Activated CD4-positive, alpha-beta T cell treated with anti-CD3 and anti-CD28 coated beads, Interleukin-2, amount 50 U/mL, for 24 hours (primary cell): ENCODE measurements at regions not wholly inside any gene's neighbourhood (a gene's known extent, or its start where the extent isn't known, plus 50 kb on each side); places are given as distances from the start of the nearest gene placed in this dataset.

Experiments
- DNase-seq, 2 donors: peaks; one replicate each; pipeline ENCODE4 v3.0.0-alpha.2; 2020; ENCODE audit warnings: low read depth in 1 of 2, low spot score in 1 of 2

DNA sequence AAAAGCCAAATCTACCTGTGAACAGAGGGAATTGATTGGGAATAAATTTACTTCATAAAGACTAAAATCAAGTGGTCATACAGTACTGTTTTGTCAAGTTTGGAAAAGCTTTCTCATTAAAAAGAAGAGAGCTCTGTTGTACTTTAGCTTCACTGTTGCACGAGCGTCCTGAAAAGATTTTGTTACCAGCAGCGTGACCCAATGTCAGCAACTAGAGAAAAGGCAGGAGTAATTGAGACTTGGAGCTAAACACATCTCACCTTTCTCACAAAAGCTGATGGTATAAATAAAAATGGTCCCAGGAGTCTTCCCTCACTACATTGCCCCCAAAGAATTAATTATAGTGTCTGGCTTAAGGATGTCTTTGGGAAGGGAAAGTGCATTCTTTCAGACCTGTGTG lies 613.7 kb downstream of the OLFM4 start:
- no peak for DNase-seq

- no peak for DNase-seq
These were observed 620.1 kb downstream of the OLFM4 start for GRCh38 chr13:53648673-53649072.

- DNase-seq: no peak
These were observed 643.4 kb downstream of the OLFM4 start for GRCh38 chr13:53672005-53672404.

GRCh38 chr13:53683146-53683545 lies 654.5 kb downstream of the OLFM4 start:
- DNase-seq: no peak

DNA sequence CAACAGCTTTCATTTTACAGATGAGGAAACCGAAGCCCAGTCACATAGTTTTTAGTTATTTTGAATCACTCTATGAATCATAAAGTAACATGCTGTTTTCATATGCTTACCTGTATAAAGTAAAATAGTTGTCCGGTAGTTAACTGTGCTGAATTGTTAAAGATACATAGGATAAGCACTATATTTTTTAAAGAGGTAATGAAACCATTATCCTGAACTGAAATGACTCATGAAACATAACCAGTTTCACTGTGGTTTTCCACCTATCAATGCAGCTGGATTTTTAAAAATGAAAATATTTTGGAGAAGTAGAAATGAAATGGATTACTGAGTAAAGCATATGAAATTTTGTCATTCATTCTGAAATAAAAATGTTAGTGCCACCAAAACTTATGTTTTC lies 655.0 kb downstream of the OLFM4 start:
- no peak for DNase-seq

GRCh38 chr13:53691417-53691816 lies 662.8 kb downstream of the OLFM4 start:
- no peak for DNase-seq

GRCh38 chr13:53694814-53695532 lies 666.4 kb downstream of the OLFM4 start:
- no peak for DNase-seq

- no peak for DNase-seq
These were observed 674.9 kb downstream of the OLFM4 start for GRCh38 chr13:53703371-53704080.

GRCh38 chr13:53719281-53719680 lies 690.7 kb downstream of the OLFM4 start:
- DNase-seq: no peak

DNA sequence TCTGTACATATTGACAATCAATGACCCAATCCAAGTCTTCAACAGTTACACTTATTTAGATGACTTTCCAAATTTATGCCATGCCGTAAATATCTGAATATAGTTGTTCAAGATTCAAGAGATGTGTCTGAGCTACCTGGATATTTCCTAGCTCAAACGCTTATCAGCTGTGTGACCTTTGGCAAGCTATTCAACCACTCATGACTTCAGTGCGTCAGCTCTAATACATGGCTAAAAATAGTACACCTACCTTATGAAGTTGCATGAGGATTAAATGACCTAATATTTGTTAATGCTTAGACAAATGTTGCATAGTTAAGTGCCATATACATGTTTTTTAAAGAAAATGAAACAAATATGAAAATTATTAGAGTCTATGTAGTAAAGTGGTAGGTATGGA lies 704.1 kb downstream of the OLFM4 start:
- no peak for DNase-seq

DNA sequence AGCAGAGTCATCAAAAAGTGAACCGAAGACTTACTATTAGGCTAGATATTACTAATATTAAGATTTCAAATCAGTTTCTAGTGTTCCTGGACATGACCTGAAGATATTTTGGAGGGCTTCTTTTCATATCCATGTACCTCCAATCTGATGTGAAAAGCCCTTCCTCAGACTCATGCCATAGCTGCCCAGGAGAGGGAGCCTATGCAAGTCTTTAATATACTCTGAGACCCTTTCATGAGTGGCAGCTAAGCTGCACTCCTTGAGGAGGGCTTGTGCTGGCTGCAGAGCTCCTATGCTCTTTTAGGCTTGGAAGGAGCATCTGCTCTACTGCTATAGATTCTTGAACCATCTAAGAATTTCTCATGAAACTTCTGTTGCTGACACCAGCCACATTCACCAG lies 715.3 kb downstream of the OLFM4 start:
- no peak for DNase-seq

- DNase-seq: no peak
These were observed 719.2 kb downstream of the OLFM4 start for GRCh38 chr13:53747825-53748224.

DNA sequence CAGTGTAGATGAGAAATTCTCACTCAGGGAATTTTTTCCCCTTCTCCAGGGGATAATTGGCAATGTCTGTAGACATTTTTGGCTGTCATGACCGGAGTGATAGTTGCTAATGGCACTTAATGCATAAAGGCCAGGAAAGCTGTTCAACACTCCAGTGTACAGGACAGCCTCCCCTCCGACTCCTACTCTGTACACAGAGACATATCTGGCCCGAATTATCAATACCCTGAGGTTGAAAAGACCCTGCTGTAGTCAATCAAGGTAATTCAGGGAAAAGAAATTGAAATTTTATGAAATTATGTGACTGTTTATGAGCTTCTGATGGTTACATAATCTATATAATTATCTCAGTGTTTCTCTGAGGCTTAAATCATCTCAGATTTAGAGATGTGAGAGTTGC lies 720.7 kb downstream of the OLFM4 start:
- no peak for DNase-seq

DNA sequence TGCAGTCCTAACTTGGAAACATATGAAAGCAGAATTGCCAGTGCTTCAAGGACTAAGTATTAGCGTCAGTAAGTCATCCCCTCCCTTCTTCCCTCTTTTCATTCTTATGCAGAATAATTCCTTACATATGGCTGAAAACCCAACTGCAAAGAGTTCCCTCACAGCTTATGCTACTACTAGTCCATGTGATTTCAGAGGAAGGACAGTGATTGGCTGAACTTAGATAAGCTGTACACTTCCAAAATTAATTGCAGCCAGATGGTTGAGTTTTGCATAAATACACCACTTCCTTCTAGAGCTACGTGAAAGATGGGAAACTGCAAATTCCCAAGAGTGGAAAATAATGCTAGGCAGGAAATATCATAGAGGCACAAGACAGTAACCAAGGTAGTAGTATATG lies 730.4 kb downstream of the OLFM4 start:
- DNase-seq: no peak

GRCh38 chr13:53775807-53776206 lies 747.2 kb downstream of the OLFM4 start:
- no peak for DNase-seq

DNA sequence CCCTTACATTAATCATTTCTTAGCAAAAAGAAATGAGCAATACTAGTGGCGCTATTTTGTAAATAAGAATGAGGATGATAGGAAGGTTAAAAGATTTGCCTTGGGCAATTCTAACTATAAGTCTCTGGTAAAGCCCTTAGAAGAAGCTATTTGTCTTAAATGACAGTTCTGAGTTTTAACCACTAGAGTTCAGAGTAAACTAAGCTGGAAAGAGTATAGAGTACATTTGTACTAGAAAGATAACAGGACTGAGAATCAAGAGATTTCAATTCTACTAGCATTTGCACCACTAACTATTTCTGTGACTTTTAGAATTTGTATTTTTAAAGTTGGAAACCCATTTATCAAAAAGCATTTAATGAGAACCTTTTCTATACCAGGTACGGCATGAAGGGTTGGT lies 750.3 kb downstream of the OLFM4 start:
- DNase-seq: no peak

DNA sequence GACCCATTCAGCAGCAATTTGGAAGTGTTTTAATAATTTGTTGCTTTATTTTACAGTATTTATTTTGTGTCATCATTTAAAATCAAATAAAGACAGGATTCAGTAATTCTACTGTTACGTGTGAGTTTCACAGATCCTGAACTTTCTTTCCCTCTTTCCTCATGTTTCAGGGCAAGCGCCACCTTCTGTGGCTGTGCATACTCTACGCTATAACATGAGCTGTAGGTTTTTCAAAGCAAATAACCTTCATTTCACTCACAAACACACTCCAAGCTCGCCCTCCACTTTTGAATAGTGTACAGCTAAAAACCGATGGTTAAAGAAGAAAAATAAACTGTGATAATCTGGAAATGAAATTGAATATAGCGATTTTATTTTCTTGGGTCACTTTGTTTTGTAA lies 753.3 kb downstream of the OLFM4 start:
- DNase-seq: no peak

DNA sequence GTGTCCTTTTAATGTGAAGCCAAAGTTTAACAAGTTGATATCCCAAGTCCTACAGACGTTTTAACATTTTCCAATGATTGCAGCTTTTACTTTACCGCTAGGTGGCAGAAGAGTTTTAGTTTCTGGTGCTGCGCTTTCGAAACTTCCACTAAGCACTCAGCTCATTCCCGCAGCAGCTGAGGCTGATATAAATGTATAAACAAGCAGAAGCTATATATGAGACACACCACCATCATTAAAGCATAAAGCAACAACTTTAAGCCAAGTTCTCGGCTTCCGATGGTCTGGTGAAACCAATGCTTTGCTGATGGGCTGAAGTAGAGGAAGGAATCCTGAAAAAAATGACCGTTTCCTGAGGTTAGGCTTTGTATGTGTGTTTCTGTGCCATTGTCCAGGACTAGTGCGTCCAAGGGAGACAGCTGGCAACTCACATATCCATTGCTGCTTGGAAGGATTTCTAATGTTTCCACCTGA lies 753.9 kb downstream of the OLFM4 start:
- DNase-seq: no peak

DNA sequence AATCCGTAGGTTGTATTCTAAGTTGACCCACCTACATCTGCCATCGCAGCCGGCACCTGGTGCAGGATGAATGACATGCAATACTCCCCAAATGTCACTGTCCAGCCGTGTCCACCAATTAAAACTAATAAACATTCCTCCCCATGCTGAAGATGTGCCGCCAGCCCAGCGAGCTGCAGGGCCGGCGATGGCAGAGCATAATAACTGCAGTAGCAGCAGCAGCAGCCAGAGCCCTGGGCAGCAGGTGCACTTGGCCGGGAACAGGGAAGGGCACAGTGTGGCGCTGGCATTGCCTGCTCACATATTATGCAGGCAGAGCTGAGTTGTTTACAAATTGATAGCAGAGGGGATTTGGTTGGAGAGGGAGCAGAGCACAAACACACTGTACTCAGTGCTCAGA lies 754.9 kb downstream of the OLFM4 start:
- no peak for DNase-seq

GRCh38 chr13:53788286-53788685 lies 759.7 kb downstream of the OLFM4 start:
- DNase-seq: no peak

DNA sequence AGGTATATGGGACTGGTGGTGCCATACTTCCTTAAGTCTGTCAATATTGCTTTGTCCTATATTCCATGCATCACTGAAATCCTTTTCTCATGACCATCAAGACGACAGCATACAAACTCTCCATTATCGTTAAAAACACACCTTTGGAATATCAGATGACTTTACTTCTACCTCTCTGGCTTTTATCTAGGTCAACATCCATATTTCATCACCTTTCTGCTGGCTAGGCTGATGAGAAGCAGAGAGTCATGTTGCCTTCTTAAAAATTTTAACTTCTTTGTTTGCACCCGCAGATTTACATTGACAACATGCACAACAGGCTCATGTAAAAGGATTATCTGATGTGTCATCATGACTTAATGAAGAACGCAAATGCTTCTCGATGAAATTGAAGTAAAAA lies 771.4 kb downstream of the OLFM4 start:
- DNase-seq: no peak

- no peak for DNase-seq
These were observed 778.7 kb downstream of the OLFM4 start for GRCh38 chr13:53807251-53807834.
